GM12878 (cell line): ENCODE measurements at regions not wholly inside any gene's neighbourhood (a gene's known extent, or its start where the extent isn't known, plus 50 kb on each side); places are given as distances from the start of the nearest gene placed in this dataset.

Experiments used
- ATAC-seq: fragments of 200-7000 bp; cut with Tn5 transposase; 3 replicates; pipeline ENCODE4 v1.9.1; 2020; ENCODE audit warnings: mild to moderate bottlenecking, moderate library complexity
- BruUV-seq: library from RNA; stranded (reverse); fragments of 400-500 nt; replicated peaks from 2 replicates; lab custom pipeline; 2021; lab: Mats Ljungman, UMichigan
- CTCF ChIA-PET: fragments of 300-600 bp; sonication (Branson Sonifier 250); formaldehyde crosslinking; extraction: SDS; loops from one replicate; lab custom pipeline; 2021; ENCODE audit warnings: inconsistent platforms; lab: Yijun Ruan, JAX
- POLR2A ChIA-PET: fragments of 350-600 bp; formaldehyde crosslinking; extraction: SDS; loops from one replicate; lab custom pipeline; 2021; ENCODE audit warnings: inconsistent platforms; lab: Charles Lee
- RAD21 ChIA-PET: fragments of 300-600 bp; sonication (Branson Sonifier 250); formaldehyde crosslinking; loops from one replicate; lab custom pipeline; 2023; ENCODE audit warnings: antibody characterized with exemption; ENCODE audit not compliant: unreplicated experiment; lab: Charles Lee
- SMC1A ChIA-PET: fragments of 300-600 bp; sonication (Branson Sonifier 250); formaldehyde crosslinking; loops from one replicate; lab custom pipeline; 2023; ENCODE audit not compliant: unreplicated experiment, uncharacterized antibody; lab: Charles Lee
- DNase-seq: peaks from one replicate; pipeline ENCODE4 v3.0.0-alpha.2; 2011; ENCODE audit warnings: low read depth, low spot score
- FAIRE-seq: peaks from 3 replicates; lab custom pipeline; 2011; peaks lifted over from hg19 to GRCh38; lab: Jason Lieb, UNC
- H2AFZ ChIP-seq: 2 replicates; pipeline ENCODE4 v1.6.0; 2011; ENCODE audit warnings: low read depth, low read length, control low read depth; ENCODE audit not compliant: control insufficient read depth
- H3K27ac ChIP-seq: 2 replicates; pipeline ENCODE4 v1.5.1; 2011; ENCODE audit warnings: control low read depth; ENCODE audit not compliant: control insufficient read depth, insufficient read depth
- H3K27me3 ChIP-seq, 2 experiments: replicated peaks in 1 of 2; 2 replicates each; pipeline versions ENCODE4 v1.6.0 to v1.6.1; 2011; ENCODE audit warnings: low read length in 1 of 2; ENCODE audit not compliant: control insufficient read depth in 2 of 2, insufficient read depth in 2 of 2
- H3K36me3 ChIP-seq, 2 experiments: 2 replicates each; pipeline ENCODE4 v1.5.1; 2011; ENCODE audit warnings: low read length in 1 of 2; ENCODE audit not compliant: control insufficient read depth in 2 of 2, insufficient read depth in 2 of 2
- H3K4me1 ChIP-seq: 2 replicates; pipeline ENCODE4 v1.6.1; 2011; ENCODE audit warnings: mild to moderate bottlenecking, low read length, moderate library complexity, mixed read lengths; ENCODE audit not compliant: control insufficient read depth, insufficient read depth
- H3K4me2 ChIP-seq: 2 replicates; pipeline ENCODE4 v1.6.0; 2011; ENCODE audit warnings: control low read depth; ENCODE audit not compliant: control insufficient read depth, insufficient read depth
- H3K4me3 ChIP-seq: fragments of 200-600 bp; sonication (generic); 2 replicates; pipeline ENCODE4 v1.5.1; 2016
- H3K79me2 ChIP-seq: 2 replicates; pipeline ENCODE4 v1.6.0; 2011; ENCODE audit warnings: low read length; ENCODE audit not compliant: control insufficient read depth, insufficient read depth
- H3K9ac ChIP-seq: 2 replicates; pipeline ENCODE4 v1.8.0; 2011; ENCODE audit warnings: low read length, control low read depth, mixed read lengths; ENCODE audit not compliant: control insufficient read depth, insufficient read depth
- H3K9me3 ChIP-seq: replicated peaks from 3 replicates; pipeline ENCODE4 v1.5.1; 2011; ENCODE audit warnings: mild to moderate bottlenecking, low read length; ENCODE audit not compliant: control insufficient read depth, insufficient read depth
- H4K20me1 ChIP-seq: 2 replicates; pipeline ENCODE4 v1.6.0; 2011; ENCODE audit not compliant: control insufficient read depth, insufficient read depth
- FOS ChIP-seq: IDR thresholded peaks from 3 replicates; pipeline ENCODE4 v1.6.1; 2011; ENCODE audit warnings: borderline replicate concordance; ENCODE audit not compliant: insufficient read length; ENCODE audit errors: extremely low read depth
- HSF1 ChIP-seq: fragments of 150-350 bp; IDR thresholded peaks from 2 replicates; pipeline ENCODE4 v1.6.1; 2014; ENCODE audit warnings: mild to moderate bottlenecking, low read depth, low read length
- JUND ChIP-seq: IDR thresholded peaks from 2 replicates; pipeline ENCODE4 v1.6.1; 2012; ENCODE audit warnings: low read depth, mild to moderate bottlenecking, low read length, improper control_type of control experiment, moderate library complexity
- MAX ChIP-seq: IDR thresholded peaks from 2 replicates; pipeline ENCODE4 v1.6.1; 2012; ENCODE audit warnings: low read depth, low read length, improper control_type of control experiment
- MLLT1 ChIP-seq: fragments of 450-650 bp; IDR thresholded peaks from 2 replicates; pipeline ENCODE4 v1.6.1; 2016; ENCODE audit warnings: mild to moderate bottlenecking
- SMARCA5 ChIP-seq: fragments of 450-650 bp; IDR thresholded peaks from 2 replicates; pipeline ENCODE4 v1.6.1; 2017; ENCODE audit warnings: mild to moderate bottlenecking
- SMC3 ChIP-seq: IDR thresholded peaks from 2 replicates; pipeline ENCODE4 v1.6.1; 2011; ENCODE audit warnings: low read length, improper control_type of control experiment, borderline replicate concordance
- USF1 ChIP-seq: IDR thresholded peaks from 2 replicates; pipeline ENCODE4 v1.6.1; 2011; ENCODE audit warnings: borderline replicate concordance, low read depth, mild to moderate bottlenecking, moderate library complexity, mixed read lengths, low read length; ENCODE audit not compliant: insufficient read depth; ENCODE audit errors: extremely low read length
- YBX1 ChIP-seq: fragments of 450-650 bp; IDR thresholded peaks from 2 replicates; pipeline ENCODE4 v1.6.1; 2016; ENCODE audit warnings: antibody characterized with exemption
- WGBS: methylation state at CpG from one replicate; pipeline ENCODE4 v1.1.6; 2016; ENCODE audit warnings: low lambda C conversion rate; ENCODE audit not compliant: insufficient replicate concordance, insufficient coverage; ENCODE audit errors: missing lambda C conversion rate; 5-methylcytosine and 5-hydroxymethylcytosine counted together
- in situ Hi-C: fragments of 300-500 bp; cut with MboI; formaldehyde crosslinking; loops from 9 replicates; pipeline ENCODE4 v1.14.3; 2018; ENCODE audit warnings: mixed read lengths
- intact Hi-C: fragments of 100-400 bp; cut with micrococcal nuclease; formaldehyde crosslinking; loops from one replicate; pipeline ENCODE4 v1.14.2; 2022; ENCODE audit not compliant: unreplicated experiment

- ATAC-seq (no peak), FAIRE-seq (no peak), DNase-seq (no peak)
- Histone ChIP-seq H3K4me3 (no peak overlapping the region), H4K20me1 (no peaks in the 10 kb centered on the region), H3K4me1 (no peaks in the 10 kb centered on the region), H3K79me2 (no peaks in the 10 kb centered on the region), H3K9ac (no peak overlapping the region), H3K4me2 (no peak overlapping the region), H3K9me3 (no peaks in the 10 kb centered on the region), H3K36me3 (no peaks in the 10 kb centered on the region), H3K27ac (no peak overlapping the region), H2AFZ (no peak overlapping the region), H3K27me3 (no peaks in the 10 kb centered on the region)
- TF ChIP-seq SMC3 = no peak
- TF ChIP-seq HSF1 = no peak
- no peak for TF ChIP-seq YBX1
- no peak for TF ChIP-seq USF1
- no peak for TF ChIP-seq MAX
- no peak for TF ChIP-seq MLLT1
- no peak for TF ChIP-seq FOS
- TF ChIP-seq JUND = no peak
- no peak for TF ChIP-seq SMARCA5
- ChIA-PET RAD21 (no interaction called here), SMC1A (no interaction called here), CTCF (no interaction called here), POLR2A (no interaction called here)
- intact Hi-C loops (no loop called here), in situ Hi-C loops (no loop called here)
- WGBS = 54% methylated on average over 13 of the region's 13 CpGs
- BruUV-seq = no TSS peak
These were observed 229.2 kb upstream of the WSCD1 start for GRCh38 chr17:5840811-5841446.
